Trophoblast cell (in vitro differentiated cells and primary cell): ENCODE measurements at regions not wholly inside any gene's neighbourhood (a gene's known extent, or its start where the extent isn't known, plus 50 kb on each side); places are given as distances from the start of the nearest gene placed in this dataset.
"Not testable (repeated sequence)": the region's sequence is repeated elsewhere in the genome, so short reads cannot be mapped to it uniquely, and the experiment has no call there.

Experiments
- DNase-seq, 2 donors: peaks; one replicate each; pipeline ENCODE4 v3.0.0-alpha.2; 2016
- H2AFZ ChIP-seq: 2 replicates; pipeline ENCODE4 v1.6.1; 2013; ENCODE audit warnings: low read length, moderate library complexity, mild to moderate bottlenecking; ENCODE audit not compliant: insufficient read depth, poor library complexity
- H2AK5ac ChIP-seq: 2 replicates; pipeline ENCODE4 v1.6.1; 2013; ENCODE audit warnings: mild to moderate bottlenecking, low read length
- H2BK120ac ChIP-seq: 2 replicates; pipeline ENCODE4 v1.6.1; 2013; ENCODE audit warnings: low read length, mild to moderate bottlenecking, moderate library complexity; ENCODE audit not compliant: insufficient read depth, poor library complexity
- H2BK12ac ChIP-seq: 2 replicates; pipeline ENCODE4 v1.6.1; 2013; ENCODE audit warnings: mild to moderate bottlenecking, low read length, moderate library complexity
- H2BK5ac ChIP-seq: 2 replicates; pipeline ENCODE4 v1.6.1; 2013; ENCODE audit warnings: low read length, low read depth, moderate library complexity, mild to moderate bottlenecking; ENCODE audit not compliant: poor library complexity
- H3K14ac ChIP-seq: 2 replicates; pipeline ENCODE4 v1.6.1; 2013; ENCODE audit warnings: mild to moderate bottlenecking, low read length
- H3K18ac ChIP-seq: 2 replicates; pipeline ENCODE4 v1.6.1; 2013; ENCODE audit warnings: mild to moderate bottlenecking, low read length
- H3K23ac ChIP-seq: 2 replicates; pipeline ENCODE4 v1.6.1; 2013; ENCODE audit warnings: low read length
- H3K27ac ChIP-seq: 2 replicates; pipeline ENCODE4 v1.5.1; 2013; ENCODE audit warnings: low read depth, mild to moderate bottlenecking, inconsistent platforms, low read length, moderate library complexity
- H3K27me3 ChIP-seq: 2 replicates; pipeline ENCODE4 v1.6.1; 2013; ENCODE audit warnings: inconsistent platforms, mild to moderate bottlenecking, low read length, moderate library complexity; ENCODE audit not compliant: insufficient read depth
- H3K36me3 ChIP-seq, 2 experiments: 1 replicate in 1 of 2; 2 replicates in 1 of 2; pipeline ENCODE4 v1.6.1; 2013; ENCODE audit warnings: low read length in 2 of 2, mild to moderate bottlenecking in 2 of 2, moderate library complexity in 1 of 2; ENCODE audit not compliant: insufficient read depth in 2 of 2, control insufficient read depth in 1 of 2
- H3K4ac ChIP-seq: 2 replicates; pipeline ENCODE4 v1.6.1; 2013; ENCODE audit warnings: low read depth, mild to moderate bottlenecking, low read length, moderate library complexity
- H3K4me1 ChIP-seq, 2 experiments: 1 replicate in 1 of 2; 2 replicates in 1 of 2; pipeline ENCODE4 v1.6.1; 2013; ENCODE audit warnings: low read length in 2 of 2, mild to moderate bottlenecking in 2 of 2, moderate library complexity in 1 of 2; ENCODE audit not compliant: insufficient read depth in 2 of 2, control insufficient read depth in 1 of 2
- H3K4me2 ChIP-seq: 2 replicates; pipeline ENCODE4 v1.6.1; 2013; ENCODE audit warnings: inconsistent platforms, mild to moderate bottlenecking, low read length, moderate library complexity
- H3K4me3 ChIP-seq: 2 replicates; pipeline ENCODE4 v1.5.1; 2013; ENCODE audit warnings: mild to moderate bottlenecking, low read depth, low read length, inconsistent platforms
- H3K79me1 ChIP-seq: one replicate; pipeline ENCODE4 v1.6.1; 2013; ENCODE audit warnings: low read length
- H3K79me2 ChIP-seq: 2 replicates; pipeline ENCODE4 v1.6.1; 2013; ENCODE audit warnings: low read length, mild to moderate bottlenecking; ENCODE audit not compliant: control insufficient read depth, insufficient read depth, poor library complexity
- H3K9ac ChIP-seq: 2 replicates; pipeline ENCODE4 v1.6.1; 2013; ENCODE audit warnings: mild to moderate bottlenecking, low read length
- H3K9me3 ChIP-seq: 2 replicates; pipeline ENCODE4 v1.6.1; 2013; ENCODE audit warnings: low read depth, mild to moderate bottlenecking, control low read depth, inconsistent platforms, low read length; ENCODE audit not compliant: insufficient read depth
- H4K12ac ChIP-seq: 2 replicates; pipeline ENCODE4 v1.6.1; 2013; ENCODE audit warnings: low read depth, mild to moderate bottlenecking, low read length, moderate library complexity
- H4K8ac ChIP-seq: 2 replicates; pipeline ENCODE4 v1.6.1; 2013; ENCODE audit warnings: low read depth, mild to moderate bottlenecking, low read length, moderate library complexity
- H4K91ac ChIP-seq: one replicate; pipeline ENCODE4 v1.6.1; 2013; ENCODE audit warnings: low read depth, mild to moderate bottlenecking, low read length, moderate library complexity
- WGBS: extraction: QIAGEN DNeasy Blood & Tissue Kit; methylation state at CpG from one replicate; pipeline ENCODE4 v1.1.7; 2013; ENCODE audit warnings: missing lambda C conversion rate; ENCODE audit not compliant: insufficient read length, insufficient coverage; ENCODE audit errors: extremely low coverage; 5-methylcytosine and 5-hydroxymethylcytosine counted together

DNA sequence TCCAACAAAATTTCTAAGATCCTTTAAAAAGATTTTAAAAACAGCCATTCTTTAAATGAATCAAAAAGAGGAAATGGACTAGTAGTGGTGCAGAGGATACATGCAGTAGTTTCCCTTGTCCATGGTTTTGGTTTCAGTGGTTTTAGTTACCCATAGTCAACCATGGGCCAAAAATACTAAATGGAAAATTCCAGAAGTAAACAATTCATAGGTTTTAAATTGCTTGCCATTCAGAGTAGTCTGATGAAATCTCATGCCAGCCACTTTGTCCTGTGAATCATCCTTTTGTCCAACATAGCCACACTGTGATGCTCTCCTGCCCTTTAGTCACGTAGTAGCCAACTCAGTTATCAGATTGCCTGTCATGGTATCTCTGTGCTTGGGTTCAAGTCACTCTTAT, 286.1 kb downstream of the ANXA1 start:
- no peaks in the 10 kb centered on the region for H3K9me3 ChIP-seq
- no peaks in the 10 kb centered on the region for H3K36me3 ChIP-seq
- H3K4me3 ChIP-seq, result no peak overlapping the region
- no peak overlapping the region for H3K23ac ChIP-seq
- H2BK120ac ChIP-seq, result no peak overlapping the region
- no peak overlapping the region for H3K27ac ChIP-seq
- H3K27me3 ChIP-seq, result no peaks in the 10 kb centered on the region
- WGBS, result no CpG with 5 or more reads among the region's 1 CpG
- H3K4ac ChIP-seq, result no peak overlapping the region
- H3K4me2 ChIP-seq, result no peak overlapping the region
- no peak overlapping the region for H4K91ac ChIP-seq
- H3K4me1 ChIP-seq, result peaks cover 0 to 2% of the 10 kb centered on the region in 2 experiments
- H2BK5ac ChIP-seq, result no peak overlapping the region
- DNase-seq, result no peak
- H3K79me2 ChIP-seq, result no peaks in the 10 kb centered on the region
- H4K8ac ChIP-seq, result no peak overlapping the region
- no peak overlapping the region for H2BK12ac ChIP-seq
- H3K9ac ChIP-seq, result no peak overlapping the region
- H2AK5ac ChIP-seq, result no peak overlapping the region
- H4K12ac ChIP-seq, result no peak overlapping the region
- H2AFZ ChIP-seq, result no peak overlapping the region
- H3K79me1 ChIP-seq, result no peaks in the 10 kb centered on the region
- no peak overlapping the region for H3K18ac ChIP-seq
- no peak overlapping the region for H3K14ac ChIP-seq

DNA sequence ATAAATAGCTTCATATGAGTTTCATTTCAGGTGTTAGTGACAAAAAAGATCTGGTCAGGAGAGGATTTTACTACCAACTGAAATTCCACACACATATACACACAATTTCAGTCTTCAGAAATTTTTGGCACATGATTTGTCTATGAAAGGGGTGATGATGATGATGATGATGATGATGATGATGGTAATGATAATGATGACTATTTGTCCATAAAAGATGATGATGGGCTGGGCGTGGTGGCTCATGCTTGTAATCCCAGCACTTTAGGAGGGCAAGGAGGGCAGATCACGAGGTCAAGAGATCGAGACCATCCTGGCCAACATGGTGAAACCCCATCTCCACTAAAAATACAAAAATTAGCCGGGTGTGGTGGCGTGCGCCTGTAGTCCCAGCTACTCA, 288.2 kb downstream of the ANXA1 start:
- H2AFZ ChIP-seq, H4K8ac ChIP-seq, H3K23ac ChIP-seq, H2BK120ac ChIP-seq, H3K14ac ChIP-seq, H3K4me3 ChIP-seq, H2AK5ac ChIP-seq, H3K9ac ChIP-seq, H3K36me3 ChIP-seq, H3K4me1 ChIP-seq, H3K27me3 ChIP-seq, H3K4me2 ChIP-seq, H3K79me2 ChIP-seq, H3K4ac ChIP-seq, H3K79me1 ChIP-seq, H4K12ac ChIP-seq, DNase-seq, H2BK12ac ChIP-seq, H2BK5ac ChIP-seq, H3K18ac ChIP-seq, H3K27ac ChIP-seq, H4K91ac ChIP-seq, H3K9me3 ChIP-seq: not testable (repeated sequence)
- no CpG with 5 or more reads among the region's 6 CpGs for WGBS

DNA sequence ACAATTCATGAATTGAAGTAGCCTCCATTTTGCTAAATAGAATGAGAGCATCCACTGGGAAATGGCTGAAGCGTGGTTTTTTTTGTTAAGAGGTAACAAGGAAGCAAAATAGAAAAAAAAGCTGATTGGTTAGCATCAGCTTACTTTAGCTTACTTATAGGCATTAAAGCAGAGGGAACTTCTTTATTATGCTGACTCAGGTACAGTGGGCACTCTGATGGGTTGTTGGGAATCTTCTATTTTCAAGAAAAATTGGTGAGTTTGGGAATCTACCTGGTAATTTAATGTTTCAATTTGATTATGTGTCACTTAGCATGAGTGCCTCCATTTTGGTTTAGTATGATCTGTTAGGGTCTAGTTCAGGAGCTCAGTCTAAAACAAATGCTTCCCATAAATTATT, 289.6 kb downstream of the ANXA1 start:
- Histone ChIP-seq H3K14ac (no peak overlapping the region), H3K4me2 (no peak overlapping the region), H4K91ac (no peak overlapping the region), H2BK120ac (no peak overlapping the region), H2BK5ac (no peak overlapping the region), H2BK12ac (no peak overlapping the region), H2AFZ (no peak overlapping the region), H2AK5ac (no peak overlapping the region), H3K4me3 (no peak overlapping the region), H4K8ac (no peak overlapping the region), H3K27ac (no peak overlapping the region), H4K12ac (no peak overlapping the region), H3K9ac (no peak overlapping the region), H3K79me2 (no peaks in the 10 kb centered on the region), H3K9me3 (no peaks in the 10 kb centered on the region), H3K79me1 (no peaks in the 10 kb centered on the region), H3K18ac (no peak overlapping the region), H3K4ac (no peak overlapping the region), H3K23ac (no peak overlapping the region), H3K27me3 (no peaks in the 10 kb centered on the region), H3K36me3 (no peaks in the 10 kb centered on the region), H3K4me1 (peaks cover 0 to 2% of the 10 kb centered on the region in 2 experiments)
- no peak for DNase-seq
- WGBS, result no CpG with 5 or more reads among the region's 1 CpG

DNA sequence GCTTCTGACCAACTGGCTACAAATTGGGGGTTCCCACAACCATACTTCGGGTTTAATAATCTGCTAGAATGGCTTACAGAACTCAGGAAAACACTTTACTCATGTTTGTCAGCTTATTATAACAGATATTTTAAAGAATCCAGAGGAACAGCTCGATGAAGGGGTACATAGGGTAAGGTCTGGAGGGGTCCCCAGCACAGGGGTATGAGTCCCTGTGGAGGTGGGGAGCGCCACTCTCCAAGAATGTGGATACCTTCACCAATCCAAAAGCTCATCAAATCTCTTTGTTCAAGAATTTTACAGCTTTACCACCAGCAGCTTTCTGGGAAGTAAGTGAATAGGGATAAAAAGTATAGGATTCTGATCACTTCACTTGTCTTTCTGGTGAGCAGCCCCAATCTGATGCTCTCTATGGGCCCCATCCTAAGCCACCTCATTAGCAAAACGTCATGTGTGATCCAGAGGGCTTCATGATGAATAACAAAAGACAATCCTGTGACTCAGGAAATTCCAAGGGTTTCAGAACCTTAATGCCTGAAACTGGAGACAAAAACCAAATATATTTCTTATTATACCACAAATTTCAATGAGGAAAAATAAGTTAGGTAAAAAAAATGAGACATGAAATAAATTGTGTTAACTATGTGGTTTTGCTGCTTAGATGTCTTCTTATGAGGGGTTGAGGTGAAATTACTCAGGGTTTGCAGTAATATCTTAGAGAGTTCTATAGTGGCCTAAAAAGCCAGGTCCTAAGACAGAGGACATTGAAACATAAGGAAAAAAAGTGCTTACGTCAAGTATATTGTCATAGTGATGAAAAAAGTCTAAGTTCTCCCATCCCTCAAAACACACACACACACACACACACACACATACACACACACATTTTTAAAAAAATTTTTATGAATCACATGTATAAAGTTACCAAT, 290.5 kb downstream of the ANXA1 start:
- no peak overlapping the region for H2AK5ac ChIP-seq
- H3K9ac ChIP-seq, result no peak overlapping the region
- H2BK12ac ChIP-seq, result peak overlapping the region; percentile 93
- no peaks in the 10 kb centered on the region for H3K36me3 ChIP-seq
- no peak overlapping the region for H3K4me2 ChIP-seq
- H4K91ac ChIP-seq, result no peak overlapping the region
- WGBS, result no CpG with 5 or more reads among the region's 5 CpGs
- no peak overlapping the region for H2BK120ac ChIP-seq
- no peak overlapping the region for H4K8ac ChIP-seq
- H3K79me1 ChIP-seq, result no peaks in the 10 kb centered on the region
- no peak overlapping the region for H4K12ac ChIP-seq
- no peak overlapping the region for H2BK5ac ChIP-seq
- H3K27me3 ChIP-seq, result no peaks in the 10 kb centered on the region
- no peak overlapping the region for H3K4ac ChIP-seq
- no peak for DNase-seq
- H3K23ac ChIP-seq, result no peak overlapping the region
- no peak overlapping the region for H3K4me3 ChIP-seq
- peaks cover 0 to 2% of the 10 kb centered on the region in 2 experiments for H3K4me1 ChIP-seq
- no peak overlapping the region for H3K18ac ChIP-seq
- H3K14ac ChIP-seq, result no peak overlapping the region
- no peak overlapping the region for H2AFZ ChIP-seq
- no peaks in the 10 kb centered on the region for H3K79me2 ChIP-seq
- no peaks in the 10 kb centered on the region for H3K9me3 ChIP-seq
- no peak overlapping the region for H3K27ac ChIP-seq
